DMS53 treated with DMSO at 0.1 percent for 48 hours (cell line): ENCODE measurements at regions not wholly inside any gene's neighbourhood (a gene's known extent, or its start where the extent isn't known, plus 50 kb on each side); places are given as distances from the start of the nearest gene placed in this dataset.

ENCODE experiments used
- DNase-seq: peaks from one replicate; lab custom pipeline; 2025; ENCODE audit not compliant: unreplicated experiment; lab: John Stamatoyannopoulos, UW

DNA sequence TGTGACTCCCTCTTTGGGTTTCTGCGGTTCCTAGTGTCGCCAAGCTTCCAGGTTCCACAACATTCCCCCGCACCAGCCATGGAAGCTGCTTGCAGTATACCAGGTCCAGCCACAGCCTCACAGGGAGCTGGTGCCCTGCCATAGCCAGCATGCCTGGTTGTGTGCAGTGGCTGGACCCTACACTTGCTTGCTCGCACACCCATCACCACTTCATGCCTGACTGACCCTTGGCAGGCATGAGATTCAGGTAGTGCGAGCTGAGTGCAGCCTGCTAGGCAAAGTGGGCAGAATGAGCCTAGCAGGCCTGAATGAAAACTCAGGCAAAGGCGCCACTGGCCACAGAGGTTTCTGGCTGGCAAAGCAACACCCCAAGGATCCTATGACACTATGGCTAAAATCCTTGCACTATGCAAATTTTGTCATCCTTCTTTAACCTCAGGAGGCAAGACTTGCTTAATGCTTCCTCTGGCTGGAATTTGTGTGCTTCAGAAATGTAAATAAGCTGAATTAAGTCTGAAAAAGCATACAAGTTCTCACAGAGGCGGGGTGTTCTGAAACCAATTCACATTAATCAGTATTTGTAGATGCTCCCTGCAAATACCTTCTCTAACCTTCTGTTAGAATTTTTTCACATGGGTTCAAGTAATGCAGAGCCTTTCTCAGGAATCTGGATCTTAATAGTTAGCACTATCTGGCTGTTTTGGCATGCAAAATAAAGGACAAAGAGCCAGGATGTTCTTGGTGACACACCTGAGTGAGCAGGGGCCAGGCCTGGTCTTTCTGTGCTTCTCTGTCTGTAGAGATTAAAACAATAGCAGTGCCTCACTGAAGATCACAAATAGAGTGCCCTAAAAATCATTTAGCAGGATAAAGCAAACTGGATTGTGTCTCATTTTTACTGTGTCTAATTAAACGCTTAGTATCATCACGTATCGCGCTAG is 256.9 kb downstream of the GPATCH2 start:
- no peak for DNase-seq

DNA sequence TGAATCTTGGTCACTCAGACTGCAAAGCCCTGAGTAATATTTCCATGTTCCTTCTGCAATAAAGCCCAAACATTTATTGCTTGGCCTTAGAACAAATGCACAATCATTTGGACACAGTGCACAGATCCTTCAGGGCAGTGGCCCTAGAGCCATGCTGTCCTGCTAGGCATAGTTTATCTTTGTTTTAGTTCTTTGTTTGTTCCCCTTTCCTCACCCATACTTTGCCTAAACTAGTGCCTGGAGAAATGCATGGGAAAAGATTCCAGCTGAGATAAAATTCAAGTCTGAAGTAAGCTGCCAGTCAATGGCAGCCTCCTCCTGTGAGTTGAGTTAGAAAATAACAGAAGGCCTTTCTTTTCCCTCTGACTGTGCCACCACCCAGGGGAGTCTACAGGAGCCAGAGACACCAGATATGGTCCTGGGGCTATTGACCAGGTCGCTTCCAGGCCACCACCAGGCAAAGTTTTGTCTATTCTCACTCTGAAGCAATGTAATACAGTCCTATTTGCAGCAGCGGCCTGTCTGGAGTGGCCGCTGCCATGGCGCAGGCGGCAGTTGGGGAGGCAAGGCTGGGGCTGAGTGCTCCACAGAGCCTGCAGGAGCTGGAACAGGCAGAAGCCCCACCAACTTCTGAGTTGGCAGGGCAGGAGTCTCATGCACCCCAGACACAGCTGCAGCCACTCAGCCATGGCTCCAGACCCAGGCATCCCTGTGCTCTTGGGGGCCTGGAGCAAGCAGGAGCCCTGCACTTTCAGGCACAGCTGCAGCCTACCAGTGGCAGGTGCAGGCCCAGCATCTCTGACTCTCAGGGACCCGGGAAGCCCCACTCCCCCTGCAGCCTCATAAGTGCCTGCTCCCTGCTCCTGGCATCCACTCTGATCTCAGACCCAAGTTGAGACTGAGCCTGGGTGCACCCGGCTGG is 258.6 kb downstream of the GPATCH2 start:
- DNase-seq, result no peak

DNA sequence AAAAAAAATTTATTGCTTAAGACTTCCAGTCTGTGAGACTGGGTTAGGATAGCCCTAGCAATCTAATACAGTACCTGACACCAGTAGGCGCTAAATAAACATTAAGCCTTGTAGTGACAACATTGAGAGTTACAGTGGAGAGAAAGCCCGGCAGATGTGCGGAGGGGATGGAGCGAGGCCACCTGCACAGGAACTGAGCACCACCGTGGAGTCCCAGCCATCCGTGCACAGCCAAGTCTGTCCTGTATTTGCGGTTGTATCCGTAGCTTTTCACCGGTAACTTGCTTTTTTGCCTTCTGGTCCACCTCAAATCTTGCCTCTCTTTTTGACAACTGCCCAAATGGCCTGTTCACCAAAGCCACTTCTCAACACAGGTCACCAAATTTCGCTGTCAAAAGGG is 260.1 kb downstream of the GPATCH2 start:
- DNase-seq, result no peak

DNA sequence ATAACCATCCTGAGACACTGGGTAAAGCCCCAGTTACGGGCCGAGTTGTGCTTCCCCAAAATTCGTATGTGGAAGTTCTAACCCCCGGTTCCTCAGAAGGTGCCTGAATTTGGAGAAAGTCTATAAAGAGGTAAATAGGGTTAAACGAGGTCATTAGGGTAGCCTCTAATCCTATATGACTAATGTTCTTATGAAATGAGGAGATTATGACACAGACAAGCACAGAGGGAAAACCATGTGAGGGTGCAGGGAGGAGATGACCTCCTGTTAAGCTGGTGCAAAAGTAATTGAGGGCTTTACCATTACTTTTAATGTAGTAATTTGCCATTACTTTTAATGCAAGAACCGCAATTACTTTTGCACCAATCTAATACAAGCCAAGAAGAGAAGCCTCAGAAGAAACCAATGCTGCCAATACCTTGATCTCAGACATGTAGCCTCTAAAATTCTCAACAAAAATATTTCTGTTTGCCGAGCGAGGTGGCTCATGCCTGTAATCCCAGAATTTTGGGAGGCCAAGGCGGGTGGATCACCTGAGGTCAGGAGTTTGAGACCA is 260.8 kb downstream of the GPATCH2 start:
- no peak for DNase-seq

DNA sequence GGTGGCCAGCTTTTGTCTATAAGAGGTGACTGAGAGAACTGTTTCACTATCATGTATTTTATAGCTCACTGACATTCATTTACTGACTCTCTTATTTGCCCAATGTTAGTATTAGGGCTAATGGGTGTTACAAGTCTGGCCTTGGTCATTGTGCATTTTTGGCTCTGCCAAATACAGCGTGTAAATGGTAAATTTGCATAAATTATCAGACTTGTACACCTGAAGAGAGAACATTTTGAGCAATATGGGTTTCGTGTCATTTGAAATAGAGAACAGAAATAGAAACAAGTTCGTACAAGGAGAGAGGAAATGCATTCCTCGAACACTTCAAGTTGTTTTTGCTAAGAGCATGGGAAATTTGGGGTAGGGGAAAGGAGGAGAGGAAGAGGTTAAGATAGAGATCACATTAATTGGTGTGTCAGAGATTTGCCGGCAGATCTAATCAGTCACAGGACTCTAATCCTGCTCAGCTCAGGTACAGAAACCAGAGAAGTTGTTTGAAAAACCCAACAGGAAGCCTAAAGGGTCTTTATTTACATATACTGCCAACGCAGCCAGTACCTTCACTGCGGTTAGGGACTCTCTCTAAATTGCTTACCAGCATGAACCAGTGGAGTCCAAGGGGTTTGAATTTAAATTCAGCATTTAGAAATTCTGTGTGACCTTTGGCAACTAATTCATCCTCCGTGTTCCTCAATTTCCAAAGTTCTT is 261.5 kb downstream of the GPATCH2 start:
- no peak for DNase-seq

DNA sequence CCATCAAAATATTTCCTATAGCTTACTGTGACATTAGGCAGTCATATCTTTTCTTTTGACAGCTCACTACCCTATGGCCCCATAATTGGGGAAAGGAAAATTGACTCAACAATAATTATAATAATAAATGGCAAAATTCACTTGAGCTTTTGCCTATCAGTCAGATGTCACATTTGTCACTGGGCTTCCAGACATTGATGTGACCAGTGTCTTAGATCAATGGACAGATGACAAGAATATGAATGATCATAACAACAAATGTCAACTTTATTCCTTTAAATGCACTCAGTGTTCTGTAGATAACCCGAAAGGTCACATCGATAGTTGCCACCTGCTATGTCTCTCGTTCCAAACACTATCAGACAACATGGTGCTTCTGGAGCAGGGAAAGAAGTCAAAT is 266.7 kb downstream of the GPATCH2 start:
- no peak for DNase-seq

DNA sequence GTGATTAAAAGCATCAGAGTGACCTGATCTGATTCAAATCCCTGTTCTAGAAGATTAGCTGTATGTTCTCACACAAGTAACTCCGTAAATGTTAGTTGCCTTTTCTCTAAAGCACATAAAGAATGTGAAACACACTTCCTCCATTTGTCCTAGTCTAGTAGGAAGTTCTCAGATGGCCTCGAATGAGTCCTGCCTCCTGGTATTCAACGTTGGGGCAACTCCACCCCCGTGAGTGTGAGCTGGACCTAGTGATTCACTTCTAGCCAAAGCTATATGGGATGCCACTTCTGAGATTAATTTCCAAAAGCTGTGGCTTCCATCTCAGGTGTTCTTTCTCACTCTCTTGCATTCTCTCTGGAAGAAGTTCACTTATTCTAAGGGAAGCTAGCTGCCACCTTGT is 267.6 kb downstream of the GPATCH2 start:
- DNase-seq, result no peak

DNA sequence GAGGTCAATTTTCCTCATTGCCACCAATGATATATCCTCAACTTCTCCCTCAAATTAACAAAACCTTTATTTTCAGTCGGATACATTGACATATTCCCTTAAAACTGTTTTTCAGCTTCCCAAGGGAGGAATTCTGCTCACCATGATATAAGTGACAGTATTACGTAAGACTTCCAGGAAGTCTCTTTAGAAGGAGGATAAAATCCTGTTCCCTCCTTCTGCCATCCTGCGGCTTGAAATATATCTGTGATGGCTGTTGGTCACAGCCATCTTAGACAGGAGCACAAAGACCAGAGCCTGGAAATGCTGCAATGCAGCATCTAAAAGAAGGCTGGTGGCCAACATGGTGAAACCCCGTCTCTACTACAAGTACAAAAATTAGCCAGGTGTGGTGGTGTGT is 270.4 kb downstream of the GPATCH2 start:
- no peak for DNase-seq

DNA sequence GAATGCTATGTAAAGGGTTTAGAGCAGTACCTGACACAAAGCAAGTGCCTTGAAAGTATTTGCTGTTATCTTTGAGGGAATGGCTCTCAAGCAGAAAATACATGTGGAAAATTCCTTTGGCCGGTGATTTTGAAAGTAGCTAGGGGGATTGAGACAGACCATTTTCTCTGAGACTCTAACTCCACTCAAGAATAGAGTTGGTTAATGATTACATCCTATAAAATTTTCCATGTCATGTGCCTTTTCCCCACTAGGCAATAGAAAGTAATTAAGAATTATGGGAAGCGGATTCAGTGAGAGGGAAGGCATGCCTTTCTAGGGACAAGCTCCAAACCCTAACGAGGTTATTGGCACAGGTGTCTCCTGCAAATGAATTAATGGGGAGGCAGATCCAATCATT is 276.0 kb downstream of the GPATCH2 start:
- DNase-seq, result no peak

DNA sequence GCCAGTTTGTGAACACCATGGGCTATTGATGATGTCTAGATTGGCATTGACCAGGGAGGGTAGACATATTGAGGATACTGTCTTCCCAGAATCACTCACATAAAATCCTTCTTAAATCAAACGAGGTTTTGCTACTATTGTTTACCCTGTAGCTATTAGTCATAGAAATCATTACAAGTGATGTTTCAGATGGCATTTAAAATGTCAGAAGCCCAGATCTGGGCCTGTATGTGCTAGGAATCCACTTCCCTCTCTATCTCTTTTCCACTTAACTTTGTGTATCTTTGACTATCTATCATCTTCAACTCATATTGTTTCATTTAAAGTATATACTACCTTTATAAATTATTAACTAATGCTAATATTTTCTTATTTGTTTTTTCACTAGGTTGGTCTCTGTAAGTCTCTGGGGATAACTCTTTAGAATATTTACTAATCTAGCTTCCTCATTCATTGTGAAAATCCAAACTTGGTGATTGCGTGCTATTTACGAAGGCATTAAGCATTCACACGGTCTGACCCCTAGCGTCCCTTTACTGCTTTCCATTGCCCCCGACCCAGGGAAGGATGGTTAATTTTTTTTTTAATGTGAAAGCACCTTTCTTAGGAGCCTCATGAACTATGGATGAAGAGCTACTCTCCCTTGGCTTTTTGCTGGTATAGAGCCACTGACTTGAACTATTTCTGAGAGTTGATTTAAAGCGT is 281.8 kb downstream of the GPATCH2 start:
- DNase-seq, result peak; percentile 74

DNA sequence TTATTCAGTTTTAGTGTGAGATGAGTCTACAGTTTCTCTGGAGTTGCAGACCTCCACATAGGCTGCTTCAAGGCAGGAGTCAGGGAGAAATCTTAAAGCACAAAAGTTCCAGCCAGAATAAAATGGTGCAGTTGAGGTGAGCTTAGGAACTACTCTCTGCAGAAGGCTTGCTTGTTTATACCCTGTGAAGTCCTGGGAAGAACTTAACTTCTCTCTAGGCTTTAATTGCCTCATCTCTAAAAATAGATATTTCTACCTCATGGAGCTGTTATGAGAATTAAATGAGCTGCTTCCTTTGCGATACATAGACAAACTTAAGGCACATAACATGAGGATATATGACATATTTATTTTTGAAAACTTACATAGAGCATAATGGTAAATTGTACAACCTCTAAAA is 286.2 kb downstream of the GPATCH2 start:
- no peak for DNase-seq

DNA sequence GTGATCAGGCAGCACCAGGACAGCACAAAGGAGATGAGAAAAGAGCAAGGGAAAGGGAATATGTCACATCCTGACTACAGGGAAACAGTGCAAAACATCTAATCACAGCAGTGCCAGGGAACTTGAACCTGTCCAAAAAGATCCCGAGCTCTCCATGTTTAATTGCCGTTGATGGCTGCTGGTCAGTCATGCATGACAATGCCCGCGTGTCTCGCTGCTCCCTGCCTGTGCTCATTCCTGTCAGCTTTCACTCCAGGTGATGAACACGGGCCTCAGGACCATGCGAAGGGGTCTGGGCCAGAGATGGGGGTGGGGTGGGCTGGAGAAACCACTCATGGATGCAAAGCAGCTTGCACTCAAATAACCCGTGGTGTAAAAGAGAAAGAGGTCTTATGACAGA is 287.0 kb downstream of the GPATCH2 start:
- no peak for DNase-seq

DNA sequence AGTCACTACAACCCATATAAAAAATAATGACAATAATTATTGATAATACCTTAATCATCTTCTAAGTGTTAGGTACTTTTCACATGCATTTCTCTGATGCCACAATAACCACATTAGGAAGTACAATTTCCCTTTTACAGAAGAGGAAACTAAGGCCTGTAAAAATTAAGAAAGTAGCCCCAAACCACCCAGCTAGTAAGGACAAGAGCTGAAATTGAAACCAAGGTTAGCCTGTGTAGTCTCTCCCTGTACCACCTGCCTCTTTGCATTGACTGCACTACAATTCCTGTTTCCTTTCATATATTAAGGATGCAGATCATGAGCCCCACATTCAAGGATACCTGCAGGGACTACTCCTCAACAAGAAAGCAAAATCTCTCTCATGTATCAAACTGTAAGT is 288.8 kb downstream of the GPATCH2 start:
- no peak for DNase-seq

DNA sequence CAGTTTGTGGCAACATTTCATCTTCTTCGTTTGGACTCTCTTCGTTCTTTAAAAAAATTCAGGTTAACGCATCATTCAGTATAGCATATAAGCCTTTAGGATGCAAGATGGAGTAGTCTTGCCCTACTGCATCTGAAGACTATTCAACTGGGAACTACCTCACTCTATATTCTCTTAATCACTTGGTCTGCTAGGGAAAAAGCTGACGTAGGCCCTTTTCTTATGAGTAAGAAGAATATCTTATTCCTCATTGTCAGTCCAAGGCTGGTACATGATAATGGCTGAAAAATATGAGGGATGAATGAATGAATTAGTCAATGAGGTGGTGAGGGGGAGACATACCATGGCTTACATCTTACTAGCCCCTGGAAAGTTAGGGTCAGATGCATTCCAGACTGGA is 294.2 kb downstream of the GPATCH2 start:
- DNase-seq, result no peak

DNA sequence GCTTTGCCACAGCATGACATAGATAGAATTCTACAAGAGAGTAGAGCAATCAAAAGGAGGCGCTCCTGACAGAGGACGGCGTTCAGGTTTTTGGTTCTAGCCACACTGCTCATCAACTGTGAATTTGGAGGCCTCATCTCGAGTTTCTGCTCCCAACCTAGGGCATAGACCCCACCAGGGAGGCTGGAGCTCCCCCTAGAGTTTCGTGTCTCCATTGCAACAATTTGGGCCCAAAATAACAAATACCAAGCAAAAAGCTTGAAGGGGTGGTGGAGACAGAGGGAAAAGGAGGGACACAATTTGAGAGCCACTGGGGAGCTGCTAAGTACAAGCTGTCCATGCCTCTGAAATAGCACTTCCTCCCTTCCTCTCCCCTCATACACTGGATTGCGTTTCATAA is 297.0 kb downstream of the GPATCH2 start:
- DNase-seq, result peak; percentile 49

DNA sequence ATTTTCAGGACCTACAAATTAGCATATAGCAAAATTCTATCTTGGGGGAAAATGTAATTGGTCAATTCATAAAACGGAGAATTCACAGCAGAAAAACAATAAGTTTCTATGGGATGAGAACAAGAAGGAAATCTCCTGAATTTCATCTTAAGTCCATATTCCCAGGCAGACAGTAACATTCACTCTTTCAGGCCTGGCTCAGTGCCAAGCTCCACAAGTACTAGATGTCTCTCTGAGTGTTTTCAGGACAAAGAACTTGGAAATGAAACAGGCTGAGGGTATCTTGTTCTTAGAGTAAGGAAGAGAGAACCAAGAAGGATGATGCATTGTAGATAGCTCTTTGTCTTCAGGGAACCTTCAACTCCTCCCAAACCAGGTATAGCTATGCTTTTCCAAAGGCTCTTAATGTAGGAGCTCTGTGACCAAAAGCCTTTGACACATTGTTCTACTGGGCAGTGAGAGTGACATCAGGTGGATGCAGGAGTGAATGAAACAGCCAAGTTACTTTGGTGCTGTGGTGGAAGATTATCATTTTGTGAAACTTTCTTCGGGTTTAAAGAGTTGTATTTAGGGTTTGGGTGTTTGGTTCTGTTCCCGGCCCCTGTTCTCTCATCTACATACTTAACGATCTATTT is 298.3 kb downstream of the GPATCH2 start:
- peak; percentile 38 for DNase-seq

DNA sequence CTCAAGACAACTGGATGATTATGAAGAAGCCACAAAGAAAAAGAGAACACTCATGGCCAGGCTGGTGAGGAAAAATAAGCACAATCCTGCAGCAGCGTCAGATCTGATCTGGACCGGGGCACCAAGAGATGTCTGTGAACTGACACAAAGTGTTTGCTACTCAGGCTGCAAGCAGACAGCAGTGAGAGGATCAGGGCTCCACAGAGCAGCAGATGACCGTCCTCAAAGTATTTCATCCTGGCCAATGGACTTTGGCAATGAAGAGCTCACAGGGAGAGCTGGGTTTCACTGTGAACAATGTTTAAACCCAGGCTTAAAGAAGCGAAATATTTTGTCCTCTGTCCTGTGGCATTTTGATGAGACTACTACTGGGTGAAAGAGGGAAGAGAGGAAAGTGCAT is 299.2 kb downstream of the GPATCH2 start:
- DNase-seq, result no peak

DNA sequence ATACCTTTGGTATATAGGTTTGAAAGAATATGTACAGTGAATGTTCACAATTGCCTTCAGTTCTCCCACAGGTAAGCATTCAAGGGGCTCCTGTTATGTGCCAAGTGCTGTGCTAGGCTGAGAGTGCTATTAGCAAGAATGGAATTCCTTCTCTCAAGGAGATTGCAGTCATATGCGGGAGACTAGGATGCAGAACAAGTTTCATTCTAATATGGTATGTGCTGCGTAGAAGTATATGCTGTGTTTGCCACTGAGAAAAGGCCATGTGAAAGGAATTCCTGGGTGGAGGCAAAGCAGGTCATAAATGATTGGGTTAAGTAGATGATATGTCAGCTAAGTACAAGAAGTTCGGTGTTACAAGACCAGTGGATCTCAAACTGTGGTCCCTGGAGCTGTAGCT is 303.0 kb downstream of the GPATCH2 start:
- DNase-seq, result no peak

DNA sequence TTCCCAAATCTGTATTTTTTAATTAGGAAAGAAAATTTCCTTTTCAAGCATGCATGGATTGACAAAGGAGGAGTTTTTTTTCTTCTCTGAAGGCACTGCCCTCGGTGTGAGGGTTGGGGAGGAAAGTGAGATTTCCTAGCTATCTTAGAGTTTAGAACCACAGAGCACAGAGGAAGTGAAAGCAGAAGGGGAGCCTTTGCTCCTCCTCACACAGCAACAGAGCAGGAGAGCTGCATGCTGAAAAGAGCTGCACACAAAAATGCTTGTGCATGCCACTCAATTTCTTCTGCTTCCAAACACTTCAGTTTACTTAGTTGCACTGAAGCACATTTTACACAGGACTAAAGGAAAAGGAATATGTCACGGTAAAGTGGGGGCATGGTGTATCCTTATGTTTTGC is 308.1 kb downstream of the GPATCH2 start:
- no peak for DNase-seq

DNA sequence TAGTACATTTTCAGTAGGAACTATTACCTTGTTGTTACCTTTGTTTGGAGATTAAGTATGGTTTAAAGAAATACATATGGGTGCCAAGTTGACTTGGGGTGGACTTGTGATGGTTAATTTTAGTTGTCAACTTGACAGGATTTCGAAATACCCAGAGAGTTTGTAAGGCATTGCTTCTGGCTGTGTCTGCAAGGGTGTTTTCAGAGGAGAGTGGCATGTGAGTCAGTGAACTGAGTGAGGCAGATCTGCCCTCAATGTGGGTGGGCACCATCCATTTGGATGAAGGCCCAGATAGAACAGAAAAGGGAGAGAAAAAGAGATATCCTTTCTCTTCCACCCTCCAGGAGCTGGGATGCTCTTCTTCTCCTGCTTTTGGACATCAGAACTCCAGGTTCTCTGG is 315.5 kb downstream of the GPATCH2 start:
- DNase-seq, result no peak
